ENCODE measurements at regions not wholly inside any gene's neighbourhood (a gene's known extent, or its start where the extent isn't known, plus 50 kb on each side); places are given as distances from the start of the nearest gene placed in this dataset.

DNA sequence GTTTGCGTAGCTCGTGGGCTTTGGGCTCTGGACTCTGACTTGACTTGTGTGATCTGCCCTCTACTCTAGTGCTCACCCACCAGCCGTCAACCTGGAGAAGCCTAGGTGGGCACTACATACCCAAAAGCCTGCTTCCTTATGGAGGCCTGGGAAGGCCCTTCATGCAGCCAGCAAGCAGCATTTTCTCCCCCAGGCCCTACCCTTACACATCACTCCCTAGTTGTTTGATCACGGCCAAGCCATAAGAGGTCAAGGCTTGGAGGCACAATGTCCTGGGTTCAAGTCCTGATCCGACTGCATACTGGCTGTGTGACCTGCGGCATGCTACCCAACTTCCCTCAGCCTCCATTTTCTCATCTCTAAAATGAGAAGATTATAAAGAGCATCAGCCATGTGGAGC is 151.3 kb upstream of the EGFLAM start:
- Histone ChIP-seq H3K4me1 (ENCODE audit: low read length) (peaks cover 4% of the 10 kb centered on the region; the same call in 1 of the 2 replicates), H3K4me2 (ENCODE audit: low read length) (no peak overlapping the region), H2AFZ (ENCODE audit: low read depth, low read length) (no peak overlapping the region), H3K36me3 (replicated peaks; ENCODE audit: low read depth, low read length) (no peaks in the 10 kb centered on the region), H3K27ac (ENCODE audit: low read length) (no peak overlapping the region), H3K4me3 (ENCODE audit: low read length) (no peak overlapping the region), H3K9ac (ENCODE audit: low read length) (no peak overlapping the region), H3K27me3 (ENCODE audit: low read depth, low read length) (no peaks in the 10 kb centered on the region), H3K9me3 (ENCODE audit: insufficient read depth, low read length) (no peaks in the 10 kb centered on the region), H4K20me1 (ENCODE audit: insufficient read depth, low read length) (no peaks in the 10 kb centered on the region), H3K79me2 (ENCODE audit: low read length) (no peaks in the 10 kb centered on the region)
- TF ChIP-seq, protein P1, sequence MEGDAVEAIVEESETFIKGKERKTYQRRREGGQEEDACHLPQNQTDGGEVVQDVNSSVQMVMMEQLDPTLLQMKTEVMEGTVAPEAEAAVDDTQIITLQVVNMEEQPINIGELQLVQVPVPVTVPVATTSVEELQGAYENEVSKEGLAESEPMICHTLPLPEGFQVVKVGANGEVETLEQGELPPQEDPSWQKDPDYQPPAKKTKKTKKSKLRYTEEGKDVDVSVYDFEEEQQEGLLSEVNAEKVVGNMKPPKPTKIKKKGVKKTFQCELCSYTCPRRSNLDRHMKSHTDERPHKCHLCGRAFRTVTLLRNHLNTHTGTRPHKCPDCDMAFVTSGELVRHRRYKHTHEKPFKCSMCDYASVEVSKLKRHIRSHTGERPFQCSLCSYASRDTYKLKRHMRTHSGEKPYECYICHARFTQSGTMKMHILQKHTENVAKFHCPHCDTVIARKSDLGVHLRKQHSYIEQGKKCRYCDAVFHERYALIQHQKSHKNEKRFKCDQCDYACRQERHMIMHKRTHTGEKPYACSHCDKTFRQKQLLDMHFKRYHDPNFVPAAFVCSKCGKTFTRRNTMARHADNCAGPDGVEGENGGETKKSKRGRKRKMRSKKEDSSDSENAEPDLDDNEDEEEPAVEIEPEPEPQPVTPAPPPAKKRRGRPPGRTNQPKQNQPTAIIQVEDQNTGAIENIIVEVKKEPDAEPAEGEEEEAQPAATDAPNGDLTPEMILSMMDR (IDR thresholded peaks at IDR 0.05; ENCODE audit: low read depth, low read length) = no peak
- no peak for TF ChIP-seq EZH2phosphoT487 (IDR thresholded peaks at IDR 0.05; ENCODE audit: low read depth)

DNA sequence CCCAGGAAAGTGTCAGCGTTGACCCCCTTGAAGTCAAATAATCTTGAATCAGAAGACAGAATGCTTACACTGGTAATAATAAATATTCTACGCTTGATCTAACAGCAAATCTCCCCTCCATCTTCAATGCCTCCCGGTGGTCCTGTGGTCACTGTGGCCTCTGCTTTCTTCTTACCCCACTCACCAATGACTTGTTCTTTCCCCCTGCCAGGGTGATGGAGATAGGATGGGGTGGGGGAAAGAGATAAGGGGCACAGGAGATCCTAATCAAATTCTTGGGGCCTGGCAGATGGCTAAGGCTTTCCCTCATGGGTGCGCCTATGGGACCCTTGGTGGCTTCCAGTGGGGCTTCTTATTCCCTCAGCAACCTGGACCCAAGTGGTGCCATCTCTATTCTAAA is 152.6 kb upstream of the EGFLAM start:
- no peaks in the 10 kb centered on the region for H3K36me3 ChIP-seq (replicated peaks; ENCODE audit: low read depth, low read length)
- H3K9me3 ChIP-seq (ENCODE audit: insufficient read depth, low read length) = no peaks in the 10 kb centered on the region
- H3K27me3 ChIP-seq (ENCODE audit: low read depth, low read length) = no peaks in the 10 kb centered on the region
- no peak overlapping the region for H2AFZ ChIP-seq (ENCODE audit: low read depth, low read length)
- no peak for TF ChIP-seq EZH2phosphoT487 (IDR thresholded peaks at IDR 0.05; ENCODE audit: low read depth)
- TF ChIP-seq, protein P1 (IDR thresholded peaks at IDR 0.05; ENCODE audit: low read depth, low read length) = no peak
- H3K4me3 ChIP-seq (ENCODE audit: low read length) = no peak overlapping the region
- H3K27ac ChIP-seq (ENCODE audit: low read length) = no peak overlapping the region
- H4K20me1 ChIP-seq (ENCODE audit: insufficient read depth, low read length) = no peaks in the 10 kb centered on the region
- peaks cover 4% of the 10 kb centered on the region; the same call in 1 of the 2 replicates for H3K4me1 ChIP-seq (ENCODE audit: low read length)
- H3K9ac ChIP-seq (ENCODE audit: low read length) = no peak overlapping the region
- H3K4me2 ChIP-seq (ENCODE audit: low read length) = no peak overlapping the region
- H3K79me2 ChIP-seq (ENCODE audit: low read length) = no peaks in the 10 kb centered on the region

DNA sequence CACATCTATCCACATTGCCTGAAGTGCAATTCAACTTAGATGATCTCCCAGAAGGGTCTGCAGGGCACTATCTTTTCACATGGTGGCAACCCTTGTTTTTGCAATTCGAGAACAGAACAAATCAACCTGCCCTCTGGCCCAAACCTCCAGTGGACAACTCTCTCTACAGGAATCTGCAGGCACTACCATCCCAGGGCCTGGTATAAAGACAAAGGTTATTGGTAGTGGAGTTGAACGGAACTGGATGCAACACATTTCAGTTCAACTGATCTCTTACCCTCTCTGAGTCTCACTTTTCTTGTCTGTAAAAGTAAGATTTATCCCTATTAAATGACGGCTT is 153.2 kb upstream of the EGFLAM start:
- Histone ChIP-seq H3K36me3 (replicated peaks; ENCODE audit: low read depth, low read length) (no peaks in the 10 kb centered on the region), H4K20me1 (ENCODE audit: insufficient read depth, low read length) (no peaks in the 10 kb centered on the region), H3K4me1 (ENCODE audit: low read length) (peaks cover 4% of the 10 kb centered on the region; the same call in 1 of the 2 replicates), H3K4me3 (ENCODE audit: low read length) (no peak overlapping the region), H3K9me3 (ENCODE audit: insufficient read depth, low read length) (no peaks in the 10 kb centered on the region), H3K79me2 (ENCODE audit: low read length) (no peaks in the 10 kb centered on the region), H3K27ac (ENCODE audit: low read length) (no peak overlapping the region), H2AFZ (ENCODE audit: low read depth, low read length) (no peak overlapping the region), H3K4me2 (ENCODE audit: low read length) (no peak overlapping the region), H3K27me3 (ENCODE audit: low read depth, low read length) (no peaks in the 10 kb centered on the region), H3K9ac (ENCODE audit: low read length) (no peak overlapping the region)
- TF ChIP-seq, protein P1 (IDR thresholded peaks at IDR 0.05; ENCODE audit: low read depth, low read length) = no peak
- no peak for TF ChIP-seq EZH2phosphoT487 (IDR thresholded peaks at IDR 0.05; ENCODE audit: low read depth)

DNA sequence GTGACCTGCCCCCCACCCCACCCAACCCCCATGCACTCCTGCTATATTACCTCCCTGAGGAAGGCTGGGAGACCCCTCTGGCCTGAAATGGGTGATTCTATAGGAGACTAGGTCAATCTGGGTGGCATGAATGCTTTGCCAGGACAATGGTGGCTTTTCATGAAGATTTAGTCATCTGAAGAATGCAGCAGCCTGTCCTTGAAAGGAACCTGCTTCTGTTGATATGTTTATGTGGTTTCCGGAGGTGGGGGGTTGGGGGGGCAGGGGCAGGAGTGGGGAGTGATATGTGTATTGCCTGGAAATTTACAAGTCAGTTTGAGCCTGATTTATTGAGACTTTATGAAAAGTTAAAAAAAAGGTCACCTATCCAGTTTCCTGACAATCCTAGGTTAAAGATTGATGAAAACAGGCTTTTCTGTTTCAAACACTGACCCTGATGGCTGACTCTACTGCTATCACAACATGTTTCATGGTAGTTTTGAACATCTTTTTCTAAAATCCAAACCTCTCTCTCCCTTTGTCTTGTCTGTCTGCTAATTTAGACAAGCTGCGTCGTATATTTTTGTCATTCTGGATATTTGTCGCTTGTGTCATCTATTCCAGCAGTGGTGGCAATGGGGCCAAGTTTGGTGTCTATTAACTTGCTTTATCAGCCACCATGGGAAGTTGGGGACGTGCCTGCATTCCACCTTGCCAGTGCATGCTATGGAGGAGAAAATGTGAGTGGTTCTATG is 153.7 kb upstream of the EGFLAM start:
- H3K4me3 ChIP-seq (ENCODE audit: low read length) = no peak overlapping the region
- H3K4me1 ChIP-seq (ENCODE audit: low read length) = peaks cover 4% of the 10 kb centered on the region; the same call in 1 of the 2 replicates
- no peaks in the 10 kb centered on the region for H3K27me3 ChIP-seq (ENCODE audit: low read depth, low read length)
- TF ChIP-seq, protein P1 (IDR thresholded peaks at IDR 0.05; ENCODE audit: low read depth, low read length) = no peak
- TF ChIP-seq EZH2phosphoT487 (IDR thresholded peaks at IDR 0.05; ENCODE audit: low read depth) = no peak
- H3K4me2 ChIP-seq (ENCODE audit: low read length) = no peak overlapping the region
- H2AFZ ChIP-seq (ENCODE audit: low read depth, low read length) = no peak overlapping the region
- H3K9me3 ChIP-seq (ENCODE audit: insufficient read depth, low read length) = no peaks in the 10 kb centered on the region
- no peak overlapping the region for H3K9ac ChIP-seq (ENCODE audit: low read length)
- no peaks in the 10 kb centered on the region for H4K20me1 ChIP-seq (ENCODE audit: insufficient read depth, low read length)
- H3K27ac ChIP-seq (ENCODE audit: low read length) = no peak overlapping the region
- H3K36me3 ChIP-seq (replicated peaks; ENCODE audit: low read depth, low read length) = no peaks in the 10 kb centered on the region
- H3K79me2 ChIP-seq (ENCODE audit: low read length) = no peaks in the 10 kb centered on the region

Measured in OCI-LY3 (cell line).